Right lobe of liver (tissue), 6 donors: ENCODE measurements at regions not wholly inside any gene's neighbourhood (a gene's known extent, or its start where the extent isn't known, plus 50 kb on each side); places are given as distances from the start of the nearest gene placed in this dataset.
"Not testable (repeated sequence)": the region's sequence is repeated elsewhere in the genome, so short reads cannot be mapped to it uniquely, and the experiment has no call there.

Source experiments
- ATAC-seq, 4 donors: fragments of 200-7000 bp; cut with Tn5 transposase; one replicate each; pipeline ENCODE4 v1.9.1; 2020; ENCODE audit warnings: mild to moderate bottlenecking in 4 of 4, moderate library complexity in 4 of 4
- DNase-seq, 3 donors: peaks; one replicate each; pipeline ENCODE4 v3.0.0-alpha.2; 2020
- H3K27ac ChIP-seq, 3 donors: fragments of 200-600 bp; one replicate each; pipeline ENCODE4 v1.8.0; 2022
- H3K27me3 ChIP-seq, 2 donors: fragments of 200-600 bp; one replicate each; pipeline ENCODE4 v1.8.0; 2022
- H3K36me3 ChIP-seq, 4 donors: fragments of 200-600 bp; sonication (generic) in 1 of 4; one replicate each; pipeline versions ENCODE4 v1.5.1 to v1.8.0; 2017 to 2022; ENCODE audit warnings: control low read depth in 1 of 4
- H3K4me1 ChIP-seq, 4 donors: fragments of 200-600 bp; sonication (generic) in 1 of 4; one replicate each; pipeline versions ENCODE4 v1.5.1 to v1.8.0; 2017 to 2022; ENCODE audit warnings: control low read depth in 1 of 4
- H3K4me3 ChIP-seq, 3 donors: fragments of 200-600 bp; one replicate each; pipeline ENCODE4 v1.8.0; 2022
- H3K9me3 ChIP-seq, 4 donors: fragments of 200-600 bp; sonication (generic) in 1 of 4; one replicate each; pipeline versions ENCODE4 v1.5.1 to v1.8.0; 2017 to 2022; ENCODE audit warnings: control low read depth in 1 of 4
- WGBS: methylation state at CpG from one replicate; pipeline ENCODE4 v1.1.6; 2018; ENCODE audit warnings: low coverage, low lambda C conversion rate; ENCODE audit not compliant: insufficient coverage; ENCODE audit errors: missing lambda C conversion rate; 5-methylcytosine and 5-hydroxymethylcytosine counted together
- intact Hi-C, 2 donors: fragments of 100-400 bp; cut with DNase I; formaldehyde crosslinking; loops; one replicate each; pipeline versions ENCODE4 v1.11.2 to v1.14.1; 2022
- donor health status: DM: no; HTN: yes; CAD: no.
- donor health status: DM: no; HTN: no; CAD: no.
- donor health status: DM: no; HTN: no; CAD: no.
- donor health status: DM: no; HTN: yes; CAD: no.
- donor health status: DM: no; HTN: yes; CAD: no.

GRCh38 chr2:91574255-91574654, 2882.8 kb downstream of the RPIA start:
- peak in 1 of 3 donors; percentile 33 for DNase-seq
- intact Hi-C loops, H3K4me1 ChIP-seq, H3K27me3 ChIP-seq, H3K9me3 ChIP-seq, H3K4me3 ChIP-seq, H3K36me3 ChIP-seq, H3K27ac ChIP-seq, ATAC-seq: not testable (repeated sequence)
- 62% methylated on average over 5 of the region's 8 CpGs for WGBS

DNA sequence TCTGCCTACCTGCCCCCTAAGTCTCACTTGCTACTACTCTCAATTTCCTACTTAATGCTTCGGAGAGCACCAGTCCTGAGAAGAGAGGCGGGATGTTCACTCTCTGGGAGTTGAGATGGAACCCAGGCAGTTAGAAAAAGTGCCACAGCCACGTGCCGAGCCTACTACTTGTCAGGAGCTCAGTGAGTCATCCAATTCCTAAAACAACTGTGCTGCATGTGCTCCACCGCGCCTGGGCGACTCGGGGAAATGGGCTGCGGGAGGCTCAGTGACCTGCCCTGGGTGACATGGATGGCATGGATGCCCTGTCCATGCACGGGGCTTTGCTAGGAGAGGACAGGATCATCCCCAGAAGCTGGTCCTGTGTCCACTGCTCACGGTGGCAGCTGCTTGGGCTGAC, 2884.2 kb downstream of the RPIA start:
- H3K36me3 ChIP-seq, H3K27ac ChIP-seq, H3K9me3 ChIP-seq, intact Hi-C loops, ATAC-seq, H3K4me3 ChIP-seq, H3K4me1 ChIP-seq, H3K27me3 ChIP-seq: not testable (repeated sequence)
- peak in 2 of 3 donors; percentile 42 to 55 for DNase-seq
- WGBS: 57% methylated on average over 10 of the region's 11 CpGs

DNA sequence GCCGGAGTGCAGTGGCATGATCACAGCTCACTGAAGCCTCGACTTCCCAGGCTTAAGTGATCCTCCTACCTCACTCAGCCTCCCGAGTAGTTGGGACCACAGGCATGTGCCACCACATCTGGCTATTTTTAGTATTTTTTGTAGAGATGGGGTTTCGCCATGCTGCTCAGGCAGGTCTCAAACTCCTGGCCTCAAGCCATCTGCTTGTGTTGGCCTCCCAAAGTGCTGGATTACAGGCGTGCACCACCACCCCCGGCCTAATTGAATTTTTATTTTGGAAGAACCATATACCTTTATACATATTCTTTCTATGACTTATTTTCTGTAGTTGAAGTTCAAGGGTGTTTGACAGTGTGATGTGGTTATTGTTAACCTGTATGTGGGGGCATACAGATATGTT, 2885.9 kb downstream of the RPIA start:
- WGBS: 48% methylated on average over 6 of the region's 6 CpGs
- H3K27ac ChIP-seq, H3K4me1 ChIP-seq, intact Hi-C loops, DNase-seq, ATAC-seq, H3K9me3 ChIP-seq, H3K27me3 ChIP-seq, H3K4me3 ChIP-seq, H3K36me3 ChIP-seq: not testable (repeated sequence)

DNA sequence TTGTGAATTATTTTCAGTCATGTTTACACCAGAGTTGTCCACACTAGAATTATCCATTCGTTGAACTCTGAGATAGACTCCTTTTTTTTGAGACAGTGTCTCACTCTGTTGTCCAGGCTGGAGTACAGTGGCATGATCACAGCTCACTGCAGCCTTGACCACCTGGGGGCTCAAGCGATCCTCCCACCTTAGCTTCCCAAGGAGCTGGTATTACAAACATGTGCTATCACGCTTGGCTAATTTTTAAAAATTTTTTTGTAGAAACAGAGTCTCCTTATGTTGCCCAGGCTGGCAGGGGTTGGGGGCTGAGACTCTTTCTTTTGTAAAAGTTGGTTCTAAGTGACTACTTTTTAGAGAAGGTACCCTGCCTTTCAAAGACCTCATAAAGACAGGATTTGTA, 2887.2 kb downstream of the RPIA start:
- WGBS: 25% methylated on average over 3 of the region's 3 CpGs
- H3K4me3 ChIP-seq, H3K4me1 ChIP-seq, intact Hi-C loops, H3K27me3 ChIP-seq, H3K27ac ChIP-seq, H3K9me3 ChIP-seq, H3K36me3 ChIP-seq, ATAC-seq: not testable (repeated sequence)
- peak in 1 of 3 donors; percentile 22 for DNase-seq

- H3K9me3 ChIP-seq, intact Hi-C loops, ATAC-seq, H3K27ac ChIP-seq, H3K27me3 ChIP-seq, H3K36me3 ChIP-seq, H3K4me1 ChIP-seq, H3K4me3 ChIP-seq: not testable (repeated sequence)
- WGBS: 42% methylated on average over 3 of the region's 3 CpGs
- peak in 1 of 3 donors; percentile 21 for DNase-seq
Measured at GRCh38 chr2:91579555-91579954, 2888.1 kb downstream of the RPIA start.

GRCh38 chr2:91580043-91580442, 2888.6 kb downstream of the RPIA start:
- H3K27ac ChIP-seq, H3K27me3 ChIP-seq, H3K36me3 ChIP-seq, intact Hi-C loops, H3K4me3 ChIP-seq, ATAC-seq, H3K4me1 ChIP-seq, H3K9me3 ChIP-seq: not testable (repeated sequence)
- WGBS: 63% methylated on average over 4 of the region's 4 CpGs
- peak in 1 of 3 donors; percentile 25 for DNase-seq

DNA sequence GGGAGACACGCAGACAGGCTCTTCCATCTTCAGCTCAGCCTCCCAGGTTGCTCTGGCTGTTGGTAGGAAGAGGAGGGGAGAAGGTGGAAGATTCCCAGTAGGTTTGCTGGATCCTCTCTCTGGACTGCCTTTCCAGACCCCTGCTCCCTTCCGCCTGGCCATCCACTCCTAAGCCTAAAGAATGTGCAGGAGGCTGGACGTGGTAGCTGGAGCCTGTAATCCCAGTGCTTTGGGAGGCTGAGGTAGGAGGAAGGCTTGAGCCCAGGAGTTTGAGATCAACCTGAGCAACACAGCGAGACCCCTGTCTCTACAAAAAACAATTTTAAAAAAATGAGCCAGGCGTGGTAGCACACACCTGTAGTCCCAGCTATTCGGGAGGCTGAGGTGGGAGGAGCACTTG, 2895.6 kb downstream of the RPIA start:
- H3K27ac ChIP-seq, H3K4me3 ChIP-seq, ATAC-seq, H3K4me1 ChIP-seq, intact Hi-C loops, H3K9me3 ChIP-seq, H3K27me3 ChIP-seq, H3K36me3 ChIP-seq: not testable (repeated sequence)
- peak in 1 of 3 donors; percentile 26 for DNase-seq
- WGBS: 55% methylated on average over 6 of the region's 6 CpGs

GRCh38 chr2:91587908-91588535, 2896.5 kb downstream of the RPIA start:
- H3K36me3 ChIP-seq, intact Hi-C loops, H3K4me3 ChIP-seq, H3K27me3 ChIP-seq, H3K27ac ChIP-seq, H3K9me3 ChIP-seq, H3K4me1 ChIP-seq, ATAC-seq: not testable (repeated sequence)
- WGBS: 77% methylated on average over 16 of the region's 17 CpGs
- DNase-seq: peak in 1 of 3 donors; percentile 41

DNA sequence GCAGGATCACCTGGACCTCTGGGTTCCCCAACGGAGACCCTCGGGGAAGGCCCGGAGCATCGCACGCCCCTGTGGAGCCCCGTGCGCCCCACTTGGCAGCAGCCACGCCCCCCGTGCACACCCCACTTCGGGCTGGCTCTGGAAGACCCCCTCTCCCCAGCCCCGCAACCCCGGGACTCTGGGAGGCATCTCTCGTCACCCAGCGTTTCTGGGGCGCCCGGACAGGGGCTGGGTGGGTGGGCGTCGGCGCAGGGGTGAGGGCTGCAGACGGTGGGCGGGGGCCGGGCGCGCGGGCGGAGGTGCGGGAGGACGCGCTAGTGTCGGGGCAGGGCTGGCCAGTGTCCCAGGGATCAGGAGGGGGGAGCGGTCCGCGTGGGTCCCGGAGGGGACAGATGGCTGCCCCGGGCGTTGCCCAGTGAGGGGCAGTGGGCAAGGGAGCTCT, 2897.3 kb downstream of the RPIA start:
- H3K27me3 ChIP-seq, H3K27ac ChIP-seq, H3K4me3 ChIP-seq, intact Hi-C loops, H3K4me1 ChIP-seq, H3K9me3 ChIP-seq, H3K36me3 ChIP-seq, ATAC-seq: not testable (repeated sequence)
- 85% methylated on average over 24 of the region's 36 CpGs for WGBS
- DNase-seq: peak; percentile 25 to 66 (median 50)

DNA sequence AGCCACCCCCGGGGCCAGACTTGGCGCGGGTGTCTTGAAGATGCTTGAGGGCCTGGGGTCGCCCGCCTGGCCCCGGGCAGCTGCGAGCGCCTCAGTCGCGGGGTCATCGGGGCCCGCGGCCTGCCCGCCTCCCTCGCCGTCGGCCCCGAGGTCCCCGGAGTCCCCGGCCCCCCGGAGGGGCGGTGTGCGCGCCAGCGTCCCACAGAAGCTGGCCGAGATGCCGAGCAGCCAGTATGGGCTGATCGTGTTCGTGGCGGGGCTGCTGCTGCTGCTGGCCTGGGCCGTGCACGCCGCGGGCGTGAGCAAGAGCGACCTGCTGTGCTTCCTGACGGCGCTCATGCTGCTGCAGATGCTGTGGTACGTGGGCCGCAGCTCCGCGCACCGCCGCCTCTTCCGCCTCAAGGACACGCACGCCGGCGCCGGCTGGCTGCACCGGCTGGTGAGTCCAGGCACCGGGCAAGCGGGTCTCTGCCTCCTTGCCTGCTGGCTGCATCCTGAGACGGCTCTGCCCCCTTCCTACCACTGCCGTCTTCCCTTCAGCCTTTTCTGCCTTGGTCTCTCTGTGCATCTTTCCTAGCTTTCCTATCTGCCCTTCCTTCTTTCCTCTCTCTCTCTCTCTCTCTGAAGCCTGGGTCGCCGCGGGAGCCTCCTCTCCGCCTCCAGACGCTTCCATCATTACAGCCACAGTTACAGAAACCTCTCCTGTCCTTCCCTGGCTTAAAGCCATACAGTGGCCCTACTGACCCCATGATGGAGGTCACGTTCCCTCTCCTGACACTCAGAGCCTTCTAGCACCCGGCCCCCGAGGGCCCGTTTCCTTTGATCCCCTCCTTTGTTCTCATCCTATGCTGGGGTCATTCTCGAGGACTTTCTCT, 2898.2 kb downstream of the RPIA start:
- peak; percentile 19 to 54 (median 46) for DNase-seq
- H3K27me3 ChIP-seq, H3K36me3 ChIP-seq, H3K4me3 ChIP-seq, H3K9me3 ChIP-seq, ATAC-seq, H3K27ac ChIP-seq, H3K4me1 ChIP-seq, intact Hi-C loops: not testable (repeated sequence)
- 52% methylated on average over 21 of the region's 65 CpGs for WGBS

DNA sequence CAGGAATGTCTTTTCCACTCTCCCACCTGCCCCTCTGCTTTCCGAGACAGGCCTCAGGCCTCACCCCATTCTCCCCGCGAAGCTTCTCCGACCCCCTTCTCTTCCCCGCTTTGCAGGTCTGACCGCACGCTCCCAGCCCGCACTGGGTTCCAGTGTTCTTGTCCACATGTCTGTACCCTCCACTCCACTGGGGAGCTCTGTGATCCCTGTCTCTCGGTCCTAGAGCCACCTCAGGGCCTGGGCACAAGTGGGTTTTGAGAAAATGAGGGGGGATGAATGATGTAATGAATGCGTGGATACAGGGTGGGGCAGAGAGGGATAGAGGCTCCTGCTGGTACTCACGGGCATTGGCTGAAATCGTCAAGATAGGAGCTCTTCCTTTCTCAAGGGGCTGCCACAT, 2898.9 kb downstream of the RPIA start:
- whole genome bisulfite sequencing: 76% methylated on average over 12 of the region's 12 CpGs
- ATAC-seq, intact Hi-C loops, H3K36me3 ChIP-seq, H3K4me3 ChIP-seq, H3K9me3 ChIP-seq, H3K27ac ChIP-seq, H3K4me1 ChIP-seq, H3K27me3 ChIP-seq: not testable (repeated sequence)
- DNase-seq: peak in 2 of 3 donors; percentile 33 to 36
